GM12874 (cell line): ENCODE measurements at regions not wholly inside any gene's neighbourhood (a gene's known extent, or its start where the extent isn't known, plus 50 kb on each side); places are given as distances from the start of the nearest gene placed in this dataset.

Source experiments
- CTCF ChIP-seq: IDR thresholded peaks from 2 replicates; pipeline ENCODE4 v1.5.1; 2011; ENCODE audit warnings: low read depth, mild to moderate bottlenecking, control low read depth, low read length, moderate library complexity; ENCODE audit not compliant: insufficient read depth

GRCh38 chr15:25051399-25052154 is 96.8 kb downstream of the SNRPN start:
- no peak for TF ChIP-seq CTCF

GRCh38 chr15:25052191-25052999 is 97.6 kb downstream of the SNRPN start:
- TF ChIP-seq CTCF: no peak

GRCh38 chr15:25053000-25053815 is 98.4 kb downstream of the SNRPN start:
- no peak for TF ChIP-seq CTCF

- no peak for TF ChIP-seq CTCF
Observed at GRCh38 chr15:25054329-25054728, 99.5 kb downstream of the SNRPN start.

- TF ChIP-seq CTCF: no peak
Observed at GRCh38 chr15:25054943-25055342, 100.2 kb downstream of the SNRPN start.

GRCh38 chr15:25055356-25056068 is 100.7 kb downstream of the SNRPN start:
- no peak for TF ChIP-seq CTCF
